ENCODE measurements at regions not wholly inside any gene's neighbourhood (a gene's known extent, or its start where the extent isn't known, plus 50 kb on each side); places are given as distances from the start of the nearest gene placed in this dataset.

DNA sequence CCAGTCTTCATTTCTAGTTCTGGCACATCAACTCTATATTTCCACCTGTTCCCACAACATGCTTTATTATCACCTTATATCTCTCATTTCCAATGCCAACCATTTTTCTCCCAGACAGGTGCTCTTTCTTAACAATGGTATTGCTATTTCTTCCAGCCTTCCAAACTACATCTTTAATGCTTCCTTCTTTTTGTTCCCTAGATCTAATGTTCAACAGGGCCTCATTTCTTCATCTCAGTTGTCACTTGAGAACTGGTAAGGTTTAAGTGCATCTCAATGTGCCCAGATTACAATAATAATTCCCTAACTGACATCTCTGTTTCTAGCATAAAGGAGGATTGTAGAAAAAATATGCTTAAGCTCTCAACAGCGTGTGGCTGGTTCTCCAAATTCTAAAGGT is 272.6 kb downstream of the COX7C start:
- DNase-seq (no peak), ATAC-seq (ENCODE audit: low read depth) (no peak)
- H3K27ac Mint-ChIP-seq = no peak overlapping the region
- H3K27ac ChIP-seq (ENCODE audit: low read length in 2 of 2) = no peak overlapping the region
- no peaks in the 10 kb centered on the region for H3K36me3 ChIP-seq (replicated peaks in 1 of 2; ENCODE audit: control extremely low read depth in 1 of 2, control insufficient read depth in 1 of 2, extremely low read depth in 1 of 2, insufficient read depth in 2 of 2, low read length in 1 of 2)
- no peaks in the 10 kb centered on the region for H3K9me3 Mint-ChIP-seq (ENCODE audit: insufficient read depth)
- H3K9ac ChIP-seq (ENCODE audit: low read length) = no peak overlapping the region
- H4K20me1 ChIP-seq (ENCODE audit: control insufficient read depth, insufficient read depth, low read length, poor library complexity, severe bottlenecking) = no peaks in the 10 kb centered on the region
- CTCF ChIA-PET = interaction anchor here (0.6 to 1.5 kb wide), 2 partner anchors 10 to 1993 kb away, joined by 3 to 4 read pairs; no protein-coding TSS in a partner anchor
- intact Hi-C loops (cut with micrococcal nuclease) = no loop called here
- H2AFZ ChIP-seq (ENCODE audit: insufficient read depth, low read depth, low read length, poor library complexity, severe bottlenecking) = no peak overlapping the region
- no CpG with 5 or more reads among the region's 1 CpG for WGBS (ENCODE audit: insufficient coverage)
- H3K79me2 ChIP-seq (ENCODE audit: control insufficient read depth, insufficient read depth, low read length) = no peaks in the 10 kb centered on the region
- H3K9me3 ChIP-seq (ENCODE audit: control extremely low read depth in 1 of 3, control insufficient read depth in 2 of 3, insufficient read depth in 1 of 3, low read length in 2 of 3) = no peaks in the 10 kb centered on the region
- peaks cover 2% of the 10 kb centered on the region for H3K27me3 Mint-ChIP-seq
- H3K4me1 Mint-ChIP-seq = no peaks in the 10 kb centered on the region
- no peaks in the 10 kb centered on the region for H3K4me1 ChIP-seq (ENCODE audit: control insufficient read depth in 2 of 2, insufficient read depth in 2 of 2, low read length in 2 of 2)
- no peaks in the 10 kb centered on the region for H3K27me3 ChIP-seq (replicated peaks in 1 of 4; ENCODE audit: control extremely low read depth in 1 of 4, control insufficient read depth in 3 of 4, insufficient read depth in 4 of 4, low read length in 3 of 4)
- no peak overlapping the region for H3K4me3 ChIP-seq (ENCODE audit: control extremely low read depth in 1 of 5, extremely low read depth in 1 of 5, insufficient read depth in 1 of 5, low read depth in 2 of 5, low read length in 4 of 5)
- no peak overlapping the region for H3K4me3 Mint-ChIP-seq
- TF ChIP-seq, protein P1, sequence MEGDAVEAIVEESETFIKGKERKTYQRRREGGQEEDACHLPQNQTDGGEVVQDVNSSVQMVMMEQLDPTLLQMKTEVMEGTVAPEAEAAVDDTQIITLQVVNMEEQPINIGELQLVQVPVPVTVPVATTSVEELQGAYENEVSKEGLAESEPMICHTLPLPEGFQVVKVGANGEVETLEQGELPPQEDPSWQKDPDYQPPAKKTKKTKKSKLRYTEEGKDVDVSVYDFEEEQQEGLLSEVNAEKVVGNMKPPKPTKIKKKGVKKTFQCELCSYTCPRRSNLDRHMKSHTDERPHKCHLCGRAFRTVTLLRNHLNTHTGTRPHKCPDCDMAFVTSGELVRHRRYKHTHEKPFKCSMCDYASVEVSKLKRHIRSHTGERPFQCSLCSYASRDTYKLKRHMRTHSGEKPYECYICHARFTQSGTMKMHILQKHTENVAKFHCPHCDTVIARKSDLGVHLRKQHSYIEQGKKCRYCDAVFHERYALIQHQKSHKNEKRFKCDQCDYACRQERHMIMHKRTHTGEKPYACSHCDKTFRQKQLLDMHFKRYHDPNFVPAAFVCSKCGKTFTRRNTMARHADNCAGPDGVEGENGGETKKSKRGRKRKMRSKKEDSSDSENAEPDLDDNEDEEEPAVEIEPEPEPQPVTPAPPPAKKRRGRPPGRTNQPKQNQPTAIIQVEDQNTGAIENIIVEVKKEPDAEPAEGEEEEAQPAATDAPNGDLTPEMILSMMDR (IDR thresholded peaks at IDR 0.05) = no peak
- TF ChIP-seq EZH2 (IDR thresholded peaks at IDR 0.05; ENCODE audit: borderline replicate concordance, insufficient read depth, low read depth, low read length, poor library complexity, severe bottlenecking) = no peak
- POLR2A ChIA-PET = no interaction called here
- H3K4me2 ChIP-seq (replicated peaks; ENCODE audit: low read depth, low read length, poor library complexity, severe bottlenecking) = no peak overlapping the region

DNA sequence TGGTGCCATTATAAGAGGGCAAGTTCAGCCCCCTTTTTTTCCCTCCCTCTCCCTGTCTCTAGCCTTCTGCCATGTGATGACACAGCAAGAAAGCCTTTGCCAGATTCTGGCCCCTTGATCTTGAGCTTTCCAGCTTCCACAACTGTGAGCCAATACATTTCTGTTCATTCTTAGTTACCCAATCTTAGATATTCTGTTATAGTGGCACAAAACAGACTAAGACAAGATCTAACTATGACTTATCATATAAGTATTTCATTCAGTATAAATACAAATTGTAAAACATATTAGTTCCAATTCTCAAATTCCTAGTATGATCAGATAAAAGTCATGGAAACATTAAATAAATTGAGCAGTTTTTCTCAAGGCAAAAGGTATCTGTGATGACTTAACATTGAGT is 276.3 kb downstream of the COX7C start:
- H3K4me3 Mint-ChIP-seq = no peak overlapping the region
- H3K27ac Mint-ChIP-seq = no peak overlapping the region
- H3K4me2 ChIP-seq (replicated peaks; ENCODE audit: low read depth, low read length, poor library complexity, severe bottlenecking) = no peak overlapping the region
- ATAC-seq (ENCODE audit: low read depth) = no peak
- H3K9me3 ChIP-seq (ENCODE audit: control extremely low read depth in 1 of 3, control insufficient read depth in 2 of 3, insufficient read depth in 1 of 3, low read length in 2 of 3) = no peaks in the 10 kb centered on the region
- H2AFZ ChIP-seq (ENCODE audit: insufficient read depth, low read depth, low read length, poor library complexity, severe bottlenecking) = no peak overlapping the region
- no peak for TF ChIP-seq EZH2 (IDR thresholded peaks at IDR 0.05; ENCODE audit: borderline replicate concordance, insufficient read depth, low read depth, low read length, poor library complexity, severe bottlenecking)
- TF ChIP-seq, protein P1 (IDR thresholded peaks at IDR 0.05) = no peak
- no peaks in the 10 kb centered on the region for H4K20me1 ChIP-seq (ENCODE audit: control insufficient read depth, insufficient read depth, low read length, poor library complexity, severe bottlenecking)
- H3K79me2 ChIP-seq (ENCODE audit: control insufficient read depth, insufficient read depth, low read length) = no peaks in the 10 kb centered on the region
- H3K27me3 Mint-ChIP-seq = no peaks in the 10 kb centered on the region
- H3K4me1 ChIP-seq (ENCODE audit: control insufficient read depth in 2 of 2, insufficient read depth in 2 of 2, low read length in 2 of 2) = no peaks in the 10 kb centered on the region
- no peaks in the 10 kb centered on the region for H3K27me3 ChIP-seq (replicated peaks in 1 of 4; ENCODE audit: control extremely low read depth in 1 of 4, control insufficient read depth in 3 of 4, insufficient read depth in 4 of 4, low read length in 3 of 4)
- intact Hi-C loops (cut with micrococcal nuclease) = no loop called here
- POLR2A ChIA-PET = no interaction called here
- H3K9me3 Mint-ChIP-seq (ENCODE audit: insufficient read depth) = no peaks in the 10 kb centered on the region
- CTCF ChIA-PET = no interaction called here
- no peak overlapping the region for H3K4me3 ChIP-seq (ENCODE audit: control extremely low read depth in 1 of 5, extremely low read depth in 1 of 5, insufficient read depth in 1 of 5, low read depth in 2 of 5, low read length in 4 of 5)
- H3K36me3 ChIP-seq (replicated peaks in 1 of 2; ENCODE audit: control extremely low read depth in 1 of 2, control insufficient read depth in 1 of 2, extremely low read depth in 1 of 2, insufficient read depth in 2 of 2, low read length in 1 of 2) = no peaks in the 10 kb centered on the region
- no peaks in the 10 kb centered on the region for H3K4me1 Mint-ChIP-seq
- no peak overlapping the region for H3K9ac ChIP-seq (ENCODE audit: low read length)
- no peak overlapping the region for H3K27ac ChIP-seq (ENCODE audit: low read length in 2 of 2)
- no peak for DNase-seq

Data from B cell (primary cell).